HG02943 (cell line): ENCODE measurements at regions not wholly inside any gene's neighbourhood (a gene's known extent, or its start where the extent isn't known, plus 50 kb on each side); places are given as distances from the start of the nearest gene placed in this dataset.

Experiments used
- ATAC-seq: cut with Tn5 transposase; IDR thresholded peaks from one replicate; pipeline ENCODE4 v1.9.1; 2021; ENCODE audit warnings: mild to moderate bottlenecking, low read depth, moderate library complexity; ENCODE audit not compliant: unreplicated experiment

DNA sequence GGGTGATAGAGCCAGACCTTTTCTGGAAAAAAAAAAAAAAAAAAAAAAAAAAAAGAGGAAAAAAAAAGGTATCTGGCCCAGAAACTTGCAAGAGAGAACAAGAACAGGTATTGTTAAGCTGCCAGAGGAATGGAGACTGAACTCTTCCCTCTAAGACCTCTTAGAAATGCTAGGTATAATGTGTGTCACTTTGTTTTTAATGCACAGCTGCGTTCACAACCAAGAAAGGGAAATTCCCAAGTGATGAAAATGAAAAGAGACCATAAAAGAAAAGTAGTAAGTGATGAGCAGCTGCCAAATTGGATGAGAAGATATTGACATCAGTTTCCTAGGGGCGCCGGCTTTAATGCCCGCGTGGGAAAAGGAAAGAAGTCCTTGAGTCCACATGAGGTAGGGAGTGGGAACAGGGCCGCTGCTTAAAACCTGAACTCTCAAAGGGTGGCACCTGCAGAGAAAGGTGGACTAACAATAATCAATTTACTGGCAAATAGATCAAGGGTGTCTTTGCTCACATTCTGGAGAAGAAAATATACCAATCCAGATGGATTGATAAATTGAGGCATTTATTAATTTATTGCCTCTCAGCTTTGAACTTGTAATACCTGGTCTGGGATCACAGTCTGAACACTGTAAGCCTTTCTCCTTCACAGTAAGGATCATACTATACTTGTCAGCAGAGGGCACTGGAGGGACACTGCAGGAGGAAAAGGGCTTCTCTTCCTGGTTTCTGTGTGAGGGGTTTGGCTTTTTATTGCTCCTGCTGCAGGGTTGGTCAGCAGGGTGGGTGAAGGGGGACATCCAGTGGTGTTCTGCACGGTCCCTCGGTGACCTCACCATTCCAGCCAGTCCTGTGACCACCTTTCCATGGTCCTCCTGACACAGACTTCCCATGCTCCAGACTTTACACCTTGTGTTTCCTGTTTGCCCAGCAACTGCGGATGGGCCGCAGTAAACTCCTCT lies 131.6 kb downstream of the AQP9 start:
- no peak for ATAC-seq

DNA sequence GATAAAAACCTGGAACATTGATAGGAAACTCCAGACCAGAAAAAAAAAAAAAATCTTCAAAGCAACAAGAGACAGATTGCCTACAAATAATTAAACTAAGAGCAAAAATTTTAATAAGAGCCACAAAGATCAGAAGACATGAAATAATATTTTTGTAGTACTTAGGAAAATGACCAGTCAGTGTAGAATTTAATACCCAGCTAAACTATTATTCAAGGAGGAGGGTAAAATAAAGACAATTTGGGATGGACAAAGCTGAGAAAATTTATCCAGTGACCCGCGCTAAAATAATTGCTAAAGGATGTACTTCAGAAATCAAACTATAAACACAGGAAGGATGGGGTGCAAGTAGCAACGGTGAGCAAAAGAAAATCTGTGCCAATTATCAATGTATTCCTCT lies 133.2 kb downstream of the AQP9 start:
- ATAC-seq: no peak

DNA sequence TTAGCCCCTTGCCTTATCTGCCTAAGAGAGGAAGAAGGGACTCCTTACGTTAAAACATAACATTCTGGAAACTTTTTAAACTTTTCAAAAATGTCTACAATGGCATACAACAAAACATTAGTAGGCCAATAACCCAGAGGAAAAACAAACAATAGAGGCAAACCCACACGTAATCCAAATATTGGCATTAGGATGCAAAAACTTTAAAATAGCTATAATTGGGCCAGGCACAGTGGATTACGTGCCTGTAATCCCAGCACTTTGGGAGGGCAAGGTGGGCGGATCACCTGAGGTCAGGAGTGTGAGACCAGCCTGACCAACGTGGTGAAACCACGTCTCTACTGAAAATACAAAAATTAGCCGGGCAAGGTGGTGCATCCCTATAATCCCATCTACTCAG lies 134.9 kb downstream of the AQP9 start:
- ATAC-seq: no peak

DNA sequence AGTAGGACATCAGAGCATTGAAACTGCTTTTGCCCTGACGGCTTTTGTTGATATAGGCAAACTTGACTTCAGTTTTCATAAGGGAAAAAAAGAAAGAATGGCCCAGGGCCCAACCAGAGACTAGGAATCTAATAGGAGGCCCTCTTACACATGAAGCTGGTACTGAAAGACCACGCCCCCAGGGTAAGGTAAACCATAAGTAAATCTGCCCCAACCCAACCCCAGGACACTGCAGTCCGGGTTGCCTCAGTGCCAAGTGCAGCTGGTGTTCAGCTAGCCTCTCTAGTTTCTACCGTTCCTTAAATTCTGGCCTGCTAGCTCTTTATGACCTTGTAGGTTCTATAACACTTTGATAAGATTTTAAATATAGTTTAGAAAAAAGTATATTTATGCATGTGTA lies 136.7 kb downstream of the AQP9 start:
- no peak for ATAC-seq

GRCh38 chr15:58275785-58276184 lies 137.6 kb downstream of the AQP9 start:
- no peak for ATAC-seq

GRCh38 chr15:58276924-58277323 lies 138.7 kb downstream of the AQP9 start:
- no peak for ATAC-seq

- ATAC-seq: no peak
These were observed 139.2 kb downstream of the AQP9 start for GRCh38 chr15:58277333-58277732.

GRCh38 chr15:58279106-58279505 lies 140.9 kb downstream of the AQP9 start:
- no peak for ATAC-seq

DNA sequence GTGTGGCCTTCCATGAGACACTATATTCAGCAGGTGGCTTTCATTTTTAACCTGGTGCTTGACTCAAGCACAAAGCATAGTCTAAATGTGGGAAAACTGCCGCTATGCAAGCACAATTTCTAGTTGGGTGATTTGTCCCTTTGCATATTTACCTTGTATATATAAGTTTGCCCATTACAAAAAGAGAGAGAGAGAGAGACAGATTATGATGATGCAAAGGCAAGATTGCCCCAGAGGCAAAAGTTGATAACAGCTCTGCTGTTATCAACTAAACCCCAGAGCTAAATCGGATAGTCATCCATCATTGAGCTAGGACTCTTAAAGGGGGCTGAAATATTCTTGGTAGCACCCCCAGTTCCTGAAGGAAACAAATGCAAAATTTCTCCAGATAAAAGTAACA lies 141.5 kb downstream of the AQP9 start:
- no peak for ATAC-seq

DNA sequence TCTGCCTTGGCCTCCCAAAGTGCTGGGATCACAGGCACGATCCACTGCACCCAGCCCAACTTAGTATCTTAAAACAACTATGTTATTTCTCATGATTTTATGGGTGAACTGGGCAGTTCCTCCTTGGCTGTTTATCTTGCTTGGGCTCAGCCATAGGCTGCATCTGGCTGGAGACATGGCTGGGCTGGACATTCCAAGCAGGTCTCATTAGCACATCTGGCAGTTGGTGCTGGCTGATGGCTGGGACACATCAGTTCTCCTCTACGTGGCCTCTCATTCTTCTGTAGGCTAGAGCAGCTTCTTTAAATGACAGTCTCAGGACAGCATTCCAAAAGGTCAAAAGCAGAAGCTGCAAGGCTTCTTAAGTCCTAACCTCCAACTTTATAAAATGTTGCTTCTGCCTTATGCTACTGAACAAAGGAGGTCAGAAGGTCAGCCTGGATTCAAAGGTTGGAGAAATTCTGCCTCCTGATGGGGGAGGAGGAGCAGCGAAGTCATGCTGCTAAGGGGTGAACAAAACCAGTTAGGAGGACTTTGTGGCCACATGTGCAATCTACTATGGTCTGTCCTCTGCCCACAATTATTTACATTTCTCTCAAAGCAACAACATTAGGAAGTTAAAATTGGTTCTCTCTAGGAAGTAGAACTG lies 144.0 kb downstream of the AQP9 start:
- no peak for ATAC-seq

- ATAC-seq: no peak
These were observed 145.1 kb downstream of the AQP9 start for GRCh38 chr15:58283302-58283701.

DNA sequence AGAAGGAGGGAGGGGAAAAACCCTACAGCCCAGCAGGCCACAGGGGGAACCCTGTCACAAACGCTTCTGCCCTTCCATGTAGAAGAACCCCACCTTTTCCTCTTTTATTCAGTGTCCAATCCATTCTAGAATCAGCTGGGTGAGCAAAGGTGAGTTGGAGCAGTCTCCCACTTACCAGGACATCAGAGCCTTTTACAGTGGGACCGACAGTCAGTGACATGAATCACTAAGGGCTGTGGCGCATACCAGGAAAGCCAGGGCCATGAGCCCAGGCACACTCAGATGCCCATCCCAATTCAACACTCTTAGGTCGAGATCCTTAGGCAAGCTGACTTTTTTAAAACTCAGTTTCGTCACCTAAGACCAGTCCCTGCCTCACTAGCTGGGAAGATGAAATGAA lies 146.1 kb downstream of the AQP9 start:
- ATAC-seq: no peak

DNA sequence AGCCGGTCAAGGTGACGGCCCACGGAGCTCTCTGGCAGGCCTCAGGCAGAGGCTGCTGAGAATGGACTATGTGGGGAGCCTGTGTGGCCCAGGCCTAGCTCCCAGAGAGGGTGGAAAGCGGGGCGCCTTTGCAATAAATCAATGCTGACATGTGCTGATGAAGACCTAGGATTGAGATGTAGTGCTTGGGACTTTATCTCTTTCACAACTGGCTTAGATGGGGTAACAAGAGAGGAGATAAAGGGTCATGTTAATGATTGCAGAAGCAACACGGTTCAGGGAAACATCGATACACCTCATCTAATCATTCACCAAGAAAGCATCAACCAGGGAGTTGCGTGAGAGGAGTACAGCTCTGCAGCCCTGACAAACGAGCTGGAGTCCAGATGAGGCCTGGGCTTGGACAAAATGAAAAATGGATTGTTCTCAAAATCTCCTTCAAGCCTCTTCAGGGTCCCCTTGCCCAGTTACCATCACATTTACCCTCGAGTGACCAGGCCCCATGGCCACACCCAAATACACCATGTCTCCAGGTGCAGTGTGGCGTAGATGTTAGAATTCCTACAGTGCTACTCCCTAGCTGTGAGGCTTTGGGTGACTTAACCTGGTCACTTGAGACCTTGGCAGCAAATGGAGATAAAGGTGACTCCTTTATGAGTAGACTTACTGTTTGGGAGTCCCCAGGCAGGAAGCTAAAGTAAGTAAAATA lies 146.4 kb upstream of the LIPC start:
- ATAC-seq: no peak

GRCh38 chr15:58285921-58286278 lies 145.9 kb upstream of the LIPC start:
- no peak for ATAC-seq

- ATAC-seq: no peak
These were observed 145.3 kb upstream of the LIPC start for GRCh38 chr15:58286523-58286922.

GRCh38 chr15:58287891-58288290 lies 143.9 kb upstream of the LIPC start:
- ATAC-seq: no peak

DNA sequence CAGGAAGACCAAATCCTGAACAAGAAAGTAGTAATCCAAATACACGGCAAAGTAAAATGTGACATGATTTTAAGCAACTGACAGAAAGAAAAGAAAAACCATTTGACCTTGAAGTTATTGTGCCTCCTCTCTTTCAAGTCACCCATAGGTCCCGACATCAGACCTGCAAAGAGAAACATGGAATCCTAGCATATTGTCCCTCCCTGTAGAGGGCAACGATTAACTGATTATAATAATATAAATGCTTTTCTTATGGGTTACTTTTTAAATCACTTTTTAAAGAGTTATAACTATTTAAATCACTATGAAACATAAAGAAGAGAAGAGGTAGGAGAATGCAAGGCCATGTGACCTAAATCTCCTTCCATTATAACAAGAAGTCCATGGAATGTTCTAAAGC lies 143.2 kb upstream of the LIPC start:
- ATAC-seq: no peak

- no peak for ATAC-seq
These were observed 139.9 kb upstream of the LIPC start for GRCh38 chr15:58291848-58292247.

DNA sequence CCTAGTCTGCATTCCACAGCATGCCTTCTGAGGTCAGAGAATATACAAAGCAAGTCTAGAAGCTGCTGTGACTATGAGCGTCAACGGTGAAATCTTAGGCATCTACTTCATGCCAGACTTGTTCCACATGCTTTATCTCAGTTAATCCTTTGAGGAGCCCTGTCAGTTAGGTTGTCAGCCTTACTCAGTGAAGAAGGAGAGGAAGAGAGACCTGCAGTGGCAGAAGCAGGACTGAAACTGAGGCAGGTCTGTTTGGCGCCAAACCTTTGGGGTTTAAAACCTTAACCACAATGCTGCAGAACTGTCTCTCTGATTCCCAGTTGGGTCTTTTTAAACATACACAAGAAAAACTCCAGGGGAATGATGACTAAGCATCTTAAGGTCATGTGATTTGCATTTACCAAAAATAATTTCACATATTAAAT lies 139.0 kb upstream of the LIPC start:
- ATAC-seq: no peak

- ATAC-seq: no peak
These were observed 137.9 kb upstream of the LIPC start for GRCh38 chr15:58293622-58294550.
